GM23338 (cell line): ENCODE measurements at regions not wholly inside any gene's neighbourhood (a gene's known extent, or its start where the extent isn't known, plus 50 kb on each side); places are given as distances from the start of the nearest gene placed in this dataset.

Experiments
- ATAC-seq: fragments of 200-7000 bp; cut with Tn5 transposase; 3 replicates; pipeline ENCODE4 v1.9.1; 2020
- DNase-seq: peaks from one replicate; pipeline ENCODE4 v3.0.0-alpha.2; 2015; ENCODE audit warnings: low spot score
- H2AFZ ChIP-seq: fragments of 200-600 bp; sonication (generic); 2 replicates; pipeline ENCODE4 v1.8.0; 2016; ENCODE audit warnings: antibody characterized with exemption, mild to moderate bottlenecking, moderate library complexity
- H3F3A ChIP-seq: fragments of 200-600 bp; sonication (generic); replicated peaks from 2 replicates; pipeline ENCODE4 v1.8.0; 2017; ENCODE audit warnings: antibody characterized with exemption, mixed run types, low read depth
- H3K27ac ChIP-seq: fragments of 200-600 bp; sonication (generic); 2 replicates; pipeline ENCODE4 v1.6.1; 2016; ENCODE audit warnings: low read depth
- H3K27me3 ChIP-seq: fragments of 200-600 bp; sonication (generic); 2 replicates; pipeline ENCODE4 v1.8.0; 2016; ENCODE audit warnings: mild to moderate bottlenecking, mixed run types, moderate library complexity; ENCODE audit not compliant: insufficient read depth
- H3K36me3 ChIP-seq: fragments of 200-600 bp; sonication (generic); 2 replicates; pipeline ENCODE4 v1.8.0; 2016; ENCODE audit warnings: mild to moderate bottlenecking; ENCODE audit not compliant: insufficient read depth
- H3K4me1 ChIP-seq: fragments of 200-600 bp; sonication (generic); 2 replicates; pipeline ENCODE4 v1.8.0; 2016; ENCODE audit warnings: mild to moderate bottlenecking, moderate library complexity; ENCODE audit not compliant: insufficient read depth
- H3K4me2 ChIP-seq: fragments of 200-600 bp; sonication (generic); 2 replicates; pipeline ENCODE4 v1.7.1; 2017; ENCODE audit warnings: mixed run types
- H3K4me3 ChIP-seq: fragments of 200-600 bp; sonication (generic); 2 replicates; pipeline ENCODE4 v1.6.1; 2016; ENCODE audit warnings: mixed run types
- H3K79me2 ChIP-seq: fragments of 200-600 bp; sonication (generic); replicated peaks from 2 replicates; pipeline ENCODE4 v1.8.0; 2017; ENCODE audit warnings: mild to moderate bottlenecking; ENCODE audit not compliant: insufficient read depth
- H3K9me2 ChIP-seq: fragments of 200-600 bp; sonication (generic); 2 replicates; pipeline ENCODE4 v1.8.0; 2017; ENCODE audit not compliant: insufficient read depth
- H4K20me1 ChIP-seq: fragments of 200-600 bp; sonication (generic); replicated peaks from 2 replicates; pipeline ENCODE4 v1.8.0; 2017; ENCODE audit warnings: mild to moderate bottlenecking; ENCODE audit not compliant: insufficient read depth
- H3K27ac Mint-ChIP-seq: 2 replicates; pipeline ENCODE4 v1.8.0; 2020; ENCODE audit warnings: inconsistent platforms, mild to moderate bottlenecking, moderate library complexity, mixed read lengths
- H3K27me3 Mint-ChIP-seq: 3 replicates; pipeline ENCODE4 v1.8.0; 2022; ENCODE audit warnings: low read depth, mild to moderate bottlenecking, moderate library complexity, mixed read lengths, inconsistent platforms; ENCODE audit not compliant: insufficient read depth, poor library complexity
- H3K36me3 Mint-ChIP-seq: 3 replicates; pipeline ENCODE4 v1.8.0; 2021; ENCODE audit warnings: low read depth, mild to moderate bottlenecking, inconsistent platforms, moderate library complexity, mixed read lengths
- H3K4me1 Mint-ChIP-seq: 3 replicates; pipeline ENCODE4 v1.8.0; 2020; ENCODE audit warnings: mild to moderate bottlenecking, inconsistent platforms, mixed read lengths
- H3K4me3 Mint-ChIP-seq: 3 replicates; pipeline ENCODE4 v1.8.0; 2021; ENCODE audit warnings: moderate library complexity, mild to moderate bottlenecking, inconsistent platforms, mixed read lengths
- H3K9me3 Mint-ChIP-seq: 3 replicates; pipeline ENCODE4 v1.8.0; 2020; ENCODE audit warnings: moderate library complexity, mild to moderate bottlenecking, inconsistent platforms, mixed read lengths
- CREB1 ChIP-seq: fragments of 250-450 bp; sonication (Bioruptor Pico); IDR thresholded peaks from 2 replicates; pipeline ENCODE4 v1.5.0; 2020; ENCODE audit warnings: low read depth, mild to moderate bottlenecking, moderate library complexity
- CTCF ChIP-seq, 2 experiments: fragments of 200-600 bp in 1 of 2; sonication (generic) in 1 of 2; conservative IDR thresholded peaks; 2 replicates each; pipeline versions ENCODE4 v1.5.1 to v1.6.1; 2016 to 2017; ENCODE audit warnings: antibody characterized with exemption in 2 of 2, low read depth in 2 of 2, mild to moderate bottlenecking in 2 of 2, moderate library complexity in 1 of 2
- ETS1 ChIP-seq: IDR thresholded peaks from 2 replicates; pipeline ENCODE4 v1.6.1; 2016; ENCODE audit warnings: antibody characterized with exemption
- EZH2 ChIP-seq: fragments of 200-600 bp; sonication (generic); IDR thresholded peaks from one replicate; pipeline ENCODE4 v1.8.0; 2017; ENCODE audit warnings: antibody characterized with exemption, mild to moderate bottlenecking, low read depth; ENCODE audit not compliant: unreplicated experiment
- JUNB ChIP-seq: IDR thresholded peaks from one replicate; pipeline ENCODE4 v1.6.1; 2016; ENCODE audit warnings: antibody characterized with exemption; ENCODE audit not compliant: unreplicated experiment
- NANOG ChIP-seq: IDR thresholded peaks from 2 replicates; pipeline ENCODE4 v1.6.1; 2016; ENCODE audit warnings: antibody characterized with exemption, borderline replicate concordance
- REST ChIP-seq: IDR thresholded peaks from one replicate; pipeline ENCODE4 v1.6.1; 2018; ENCODE audit warnings: antibody characterized with exemption; ENCODE audit not compliant: unreplicated experiment
- ZNF114 ChIP-seq: fragments of 250-450 bp; sonication (Bioruptor Pico); IDR thresholded peaks from 2 replicates; pipeline ENCODE4 v1.5.0; 2020; ENCODE audit warnings: mild to moderate bottlenecking, moderate library complexity
- ZNF331 ChIP-seq: fragments of 250-450 bp; sonication (Bioruptor Pico); IDR thresholded peaks from 2 replicates; pipeline ENCODE4 v1.5.0; 2020; ENCODE audit warnings: low read depth, mild to moderate bottlenecking, moderate library complexity
- ZNF462 ChIP-seq: fragments of 250-450 bp; sonication (Bioruptor Pico); IDR thresholded peaks from 2 replicates; pipeline ENCODE4 v1.5.0; 2020; ENCODE audit warnings: mild to moderate bottlenecking, moderate library complexity

- Histone ChIP-seq H3K4me2 (no peak overlapping the region), H3F3A (no peaks in the 10 kb centered on the region), H2AFZ (no peak overlapping the region), H3K36me3 (no peaks in the 10 kb centered on the region), H3K9me2 (no peaks in the 10 kb centered on the region), H3K4me3 (no peak overlapping the region), H3K27me3 (no peaks in the 10 kb centered on the region), H3K27ac (no peak overlapping the region), H4K20me1 (no peaks in the 10 kb centered on the region), H3K4me1 (no peaks in the 10 kb centered on the region; the same call in 1 of the 2 replicates), H3K79me2 (no peaks in the 10 kb centered on the region; the same call in 1 of the 2 replicates)
- H3K36me3 Mint-ChIP-seq, result no peaks in the 10 kb centered on the region
- no peak overlapping the region for H3K27ac Mint-ChIP-seq
- no peak overlapping the region for H3K4me3 Mint-ChIP-seq
- no peak for TF ChIP-seq ZNF331
- DNase-seq (no peak), ATAC-seq (no peak)
- H3K4me1 Mint-ChIP-seq, result no peaks in the 10 kb centered on the region; the same call in 2 of the 3 replicates
- no peaks in the 10 kb centered on the region for H3K27me3 Mint-ChIP-seq
- H3K9me3 Mint-ChIP-seq, result no peaks in the 10 kb centered on the region; the same call in 2 of the 3 replicates
Measured at GRCh38 chr15:96736384-96736783, 405.9 kb downstream of the NR2F2 start.

- no peaks in the 10 kb centered on the region for H3K27me3 Mint-ChIP-seq
- no peaks in the 10 kb centered on the region for H3F3A ChIP-seq
- no peaks in the 10 kb centered on the region; the same call in 1 of the 2 replicates for H3K4me1 ChIP-seq
- no peak overlapping the region for H3K4me3 ChIP-seq
- H3K9me3 Mint-ChIP-seq, result no peaks in the 10 kb centered on the region; the same call in 2 of the 3 replicates
- H3K9me2 ChIP-seq, result no peaks in the 10 kb centered on the region
- H3K4me2 ChIP-seq, result no peak overlapping the region
- H3K4me1 Mint-ChIP-seq, result no peaks in the 10 kb centered on the region; the same call in 2 of the 3 replicates
- H3K79me2 ChIP-seq, result no peaks in the 10 kb centered on the region
- no peak overlapping the region for H2AFZ ChIP-seq
- ATAC-seq (no peak), DNase-seq (no peak)
- no peaks in the 10 kb centered on the region for H4K20me1 ChIP-seq
- no peak overlapping the region for H3K27ac Mint-ChIP-seq
- no peak overlapping the region for H3K4me3 Mint-ChIP-seq
- H3K27me3 ChIP-seq, result no peaks in the 10 kb centered on the region
- no peaks in the 10 kb centered on the region for H3K36me3 Mint-ChIP-seq
- no peak overlapping the region for H3K27ac ChIP-seq
- no peaks in the 10 kb centered on the region for H3K36me3 ChIP-seq
- TF ChIP-seq REST, result no peak
- no peak for TF ChIP-seq ETS1
- TF ChIP-seq NANOG, result no peak
- TF ChIP-seq ZNF462 (CRISPR knock-in tag), result no peak
- no peak for TF ChIP-seq CREB1 (CRISPR knock-in tag)
- no peak for TF ChIP-seq JUNB
- TF ChIP-seq EZH2, result no peak
- no peak for TF ChIP-seq ZNF114
- TF ChIP-seq CTCF (conservative IDR thresholded peaks at IDR 0.05; ENCODE audit: low read depth in 2 of 2), result no peak
- no peak for TF ChIP-seq ZNF331
Measured at GRCh38 chr15:96737408-96737807, 406.9 kb downstream of the NR2F2 start.
